DND-41 (cell line): ENCODE measurements at regions not wholly inside any gene's neighbourhood (a gene's known extent, or its start where the extent isn't known, plus 50 kb on each side); places are given as distances from the start of the nearest gene placed in this dataset.

Experiments
- CTCF ChIP-seq: IDR thresholded peaks from 2 replicates; pipeline ENCODE4 v1.5.1; 2012; ENCODE audit warnings: borderline replicate concordance, low read length, moderate library complexity, mild to moderate bottlenecking; ENCODE audit not compliant: poor library complexity, severe bottlenecking; ENCODE audit errors: extremely low read depth
- EZH2 ChIP-seq: IDR thresholded peaks from 3 replicates; pipeline ENCODE4 v1.6.1; 2012; ENCODE audit warnings: borderline replicate concordance, low read depth, mild to moderate bottlenecking, moderate library complexity, low read length, inconsistent platforms; ENCODE audit not compliant: severe bottlenecking

GRCh38 chr5:7274203-7274602 lies 121.7 kb upstream of the ADCY2 start:
- TF ChIP-seq CTCF (no peak), EZH2 (no peak)
